OCI-LY3 (cell line): ENCODE measurements at regions not wholly inside any gene's neighbourhood (a gene's known extent, or its start where the extent isn't known, plus 50 kb on each side); places are given as distances from the start of the nearest gene placed in this dataset.

Experiments
- CTCF ChIP-seq: fragments of 200-600, 300-600 bp; sonication (generic); IDR thresholded peaks from 2 replicates; pipeline ENCODE4 v1.5.1; 2014; ENCODE audit warnings: antibody characterized with exemption, low read length, low read depth
- EZH2phosphoT487 ChIP-seq: fragments of 200-600 bp; shearing (Covaris generic); IDR thresholded peaks from 2 replicates; pipeline ENCODE4 v1.6.1; 2018; ENCODE audit warnings: antibody characterized with exemption, mixed run types, low read depth

- TF ChIP-seq CTCF (no peak), EZH2phosphoT487 (no peak)
Measured at GRCh38 chr9:124146031-124146561, 111.7 kb upstream of the NEK6 start.
